HG03439 (cell line): ENCODE measurements at regions not wholly inside any gene's neighbourhood (a gene's known extent, or its start where the extent isn't known, plus 50 kb on each side); places are given as distances from the start of the nearest gene placed in this dataset.

Experiments used
- ATAC-seq: cut with Tn5 transposase; IDR thresholded peaks from one replicate; pipeline ENCODE4 v1.9.1; 2021; ENCODE audit warnings: mild to moderate bottlenecking, moderate library complexity; ENCODE audit not compliant: unreplicated experiment

GRCh38 chr2:15856318-15856717, 84.0 kb upstream of the MYCN start:
- ATAC-seq = no peak

- ATAC-seq = no peak
These were observed 81.9 kb upstream of the MYCN start for GRCh38 chr2:15858466-15858865.

GRCh38 chr2:15860051-15860663, 80.2 kb upstream of the MYCN start:
- ATAC-seq = no peak

GRCh38 chr2:15860760-15861159, 79.6 kb upstream of the MYCN start:
- ATAC-seq = no peak

GRCh38 chr2:15861172-15861822, 79.1 kb upstream of the MYCN start:
- no peak for ATAC-seq

DNA sequence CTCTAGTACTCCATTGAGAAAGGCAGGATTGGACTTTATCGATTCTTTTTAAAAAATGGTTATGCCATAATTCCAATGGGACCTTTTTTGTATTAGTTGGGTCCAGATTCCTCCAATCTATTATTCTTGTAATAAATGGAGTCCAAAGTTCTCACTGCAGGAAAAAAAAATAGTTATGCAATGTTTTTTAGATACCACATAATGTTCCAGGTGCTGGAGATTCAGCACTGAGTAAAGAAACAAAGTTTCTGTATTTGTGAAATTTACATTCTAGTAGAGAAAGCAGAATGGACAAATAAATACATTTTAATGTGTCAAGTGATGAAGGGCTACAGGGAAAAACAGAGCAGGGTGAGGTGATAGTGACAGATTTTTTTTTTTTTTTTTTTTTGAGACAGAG, 78.5 kb upstream of the MYCN start:
- no peak for ATAC-seq

- no peak for ATAC-seq
These were observed 77.3 kb upstream of the MYCN start for GRCh38 chr2:15863089-15863488.

DNA sequence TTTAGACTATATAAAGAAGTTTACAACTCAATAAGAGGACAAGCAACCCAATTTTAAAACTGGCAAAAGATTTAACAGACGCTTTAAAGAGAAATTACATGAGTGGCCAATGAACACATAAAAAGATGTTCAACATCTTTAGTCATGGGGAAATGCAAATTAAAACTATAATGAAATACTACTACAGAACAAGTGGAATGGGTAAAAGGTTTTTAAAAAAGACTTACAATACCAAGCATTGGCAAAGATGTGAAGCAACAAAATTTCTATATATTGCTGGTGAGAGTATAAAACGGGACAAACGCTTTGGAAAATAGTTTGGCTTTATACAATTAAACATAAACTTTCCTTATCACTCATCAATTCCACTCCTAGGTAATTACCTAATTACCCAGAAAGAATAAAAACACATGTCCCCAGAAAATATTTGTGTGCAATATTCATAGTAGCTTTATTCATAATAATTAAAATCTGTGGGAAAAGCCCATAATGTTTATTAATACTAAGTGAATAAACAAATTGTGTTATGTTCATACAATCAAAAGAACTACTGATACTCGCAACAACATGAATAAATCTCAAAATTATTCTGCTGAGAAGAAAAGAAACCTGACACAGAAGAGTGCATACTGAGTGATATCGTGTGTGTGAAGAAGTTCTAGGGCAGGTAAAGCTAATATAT, 76.7 kb upstream of the MYCN start:
- no peak for ATAC-seq

GRCh38 chr2:15864176-15864769, 76.1 kb upstream of the MYCN start:
- ATAC-seq = no peak

GRCh38 chr2:15865923-15866322, 74.4 kb upstream of the MYCN start:
- no peak for ATAC-seq

DNA sequence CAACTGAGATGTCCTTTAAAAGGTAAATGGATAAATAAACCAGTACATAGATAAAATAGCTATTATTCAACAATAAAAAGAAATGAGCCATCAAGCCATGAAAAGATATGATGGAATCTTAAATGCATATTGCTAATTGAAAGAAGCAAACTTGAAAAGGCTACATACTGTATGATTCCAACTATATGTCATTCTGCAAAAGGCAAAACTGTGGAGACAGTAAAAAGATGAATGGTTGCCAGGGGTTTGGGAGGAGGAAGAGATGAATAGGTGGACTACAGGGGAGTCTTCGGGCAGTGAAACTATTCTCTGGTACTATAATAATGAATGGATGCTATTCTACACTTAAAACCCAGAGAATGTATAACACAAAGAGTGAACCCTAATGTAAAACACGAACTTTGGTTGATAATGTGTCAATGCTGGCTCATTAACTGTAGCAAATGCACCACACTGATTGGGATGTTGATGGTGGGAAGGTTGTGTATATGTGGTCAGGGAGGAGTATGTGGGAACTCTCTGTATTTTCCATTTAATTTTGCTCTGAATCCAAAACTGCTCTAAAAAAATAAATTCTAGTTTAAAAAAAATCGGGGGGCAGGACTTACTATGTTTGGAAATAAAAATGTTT, 73.7 kb upstream of the MYCN start:
- no peak for ATAC-seq

DNA sequence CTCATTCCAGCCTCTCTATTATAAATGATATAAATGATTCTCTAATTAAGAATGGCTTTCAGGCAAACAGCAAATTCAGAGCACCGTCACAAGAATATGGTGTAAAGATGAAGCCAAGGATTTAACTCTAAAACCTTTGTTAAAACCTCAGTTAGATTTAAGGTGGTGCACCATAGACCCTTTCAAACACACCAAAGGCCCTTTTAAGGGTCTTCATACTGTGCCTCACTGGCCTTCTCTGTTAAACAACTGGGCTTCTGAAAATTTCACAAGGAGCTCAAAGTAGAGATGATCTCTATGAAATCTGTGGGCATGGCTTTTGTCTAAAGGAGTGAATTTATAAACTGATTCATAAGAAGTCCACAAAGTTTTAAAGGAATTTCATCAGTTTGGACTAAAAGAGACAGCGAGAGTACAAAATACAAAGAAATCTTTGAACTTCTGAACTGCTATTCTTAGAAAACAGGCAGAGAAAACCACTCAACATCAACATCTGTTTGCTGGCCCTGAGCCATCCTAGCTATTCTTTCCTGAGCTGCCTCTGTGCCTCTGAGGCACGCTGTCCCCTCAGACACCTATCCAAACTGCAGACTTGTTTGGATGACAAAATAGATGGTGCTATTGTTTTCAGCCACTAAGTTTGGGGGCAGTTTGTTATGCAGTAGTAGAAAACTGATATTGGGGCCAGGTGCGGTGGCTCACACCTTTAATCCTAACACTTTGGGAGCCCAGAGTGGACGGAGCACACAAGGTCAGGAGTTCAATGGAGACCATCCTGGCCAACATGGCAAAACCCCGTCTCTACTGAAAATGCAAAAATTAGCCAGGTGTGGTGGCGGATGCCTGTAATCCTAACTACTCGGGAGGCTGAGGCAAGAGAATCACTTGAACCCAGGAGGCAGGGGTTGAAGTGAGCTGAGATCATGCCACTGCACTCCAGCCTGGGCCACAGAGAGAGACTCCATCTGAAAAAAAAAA, 72.9 kb upstream of the MYCN start:
- no peak for ATAC-seq

- ATAC-seq = no peak
These were observed 72.2 kb upstream of the MYCN start for GRCh38 chr2:15868186-15868585.

- ATAC-seq = no peak
These were observed 71.6 kb upstream of the MYCN start for GRCh38 chr2:15868704-15869103.

GRCh38 chr2:15869396-15869795, 71.0 kb upstream of the MYCN start:
- no peak for ATAC-seq

- ATAC-seq = no peak
These were observed 70.5 kb upstream of the MYCN start for GRCh38 chr2:15869871-15870270.

GRCh38 chr2:15870565-15870964, 69.8 kb upstream of the MYCN start:
- ATAC-seq = no peak

DNA sequence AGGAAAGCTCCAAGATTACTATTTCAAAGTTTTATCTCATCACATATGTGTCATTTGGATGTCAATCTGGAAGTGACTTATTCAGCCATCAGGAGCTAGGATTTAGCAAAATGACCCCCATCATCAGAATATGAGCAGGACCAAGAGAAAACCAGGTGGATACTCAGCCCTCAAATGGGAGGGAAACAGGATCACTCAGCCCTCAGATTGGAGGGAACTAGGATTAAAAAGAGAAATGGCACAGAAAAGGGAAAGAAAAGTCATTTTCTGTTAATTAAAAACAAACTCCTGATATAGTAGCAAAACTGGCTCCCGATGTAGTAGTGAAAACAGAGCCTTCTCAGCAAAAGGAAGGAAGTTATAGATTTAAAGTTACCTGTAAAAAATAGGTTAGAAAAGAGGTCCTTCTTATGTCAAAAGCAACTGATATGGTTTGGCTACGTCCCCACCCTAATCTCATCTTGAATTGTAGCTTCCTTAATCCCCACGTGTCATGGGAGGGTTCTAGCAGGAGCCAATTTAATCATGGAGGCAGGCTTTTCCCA, 69.0 kb upstream of the MYCN start:
- ATAC-seq = no peak

DNA sequence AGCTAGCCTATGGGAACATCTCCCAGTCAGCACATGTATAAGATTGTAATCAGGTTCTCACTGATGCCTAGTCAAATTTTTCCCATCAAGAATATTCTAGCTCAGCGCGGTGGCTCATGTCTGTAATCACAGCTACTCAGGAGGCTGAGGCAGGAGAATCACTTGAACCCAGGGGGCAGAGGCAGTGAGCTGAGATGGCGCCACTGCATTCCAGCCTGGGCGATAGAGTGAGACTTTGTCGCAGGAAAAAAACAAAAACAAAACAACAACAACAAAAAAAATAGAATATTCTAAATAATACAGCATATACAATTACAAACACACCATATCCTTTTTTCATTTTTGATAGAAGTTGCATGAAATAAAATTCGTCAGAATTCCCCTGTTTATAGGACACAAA, 67.5 kb upstream of the MYCN start:
- no peak for ATAC-seq

DNA sequence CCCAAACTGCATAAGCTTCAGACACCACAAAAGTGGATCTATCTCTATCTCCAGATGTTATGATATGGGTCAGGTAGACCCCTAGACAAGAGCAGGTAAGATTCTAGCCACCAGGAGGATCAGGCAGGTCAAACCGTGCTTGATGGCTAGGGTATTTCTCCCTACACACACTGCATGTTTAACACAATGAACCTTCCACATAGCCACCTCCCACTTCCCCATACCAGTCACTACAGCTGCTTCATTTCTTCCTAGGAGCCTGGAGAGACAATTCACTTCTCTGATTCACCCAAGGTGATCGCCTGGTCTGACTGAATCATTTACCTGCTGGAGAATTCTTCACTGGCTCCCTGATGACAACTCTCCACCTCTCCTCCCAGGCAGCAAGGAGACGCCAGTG, 66.0 kb upstream of the MYCN start:
- ATAC-seq = no peak
